PC-3 (cell line): ENCODE measurements at regions not wholly inside any gene's neighbourhood (a gene's known extent, or its start where the extent isn't known, plus 50 kb on each side); places are given as distances from the start of the nearest gene placed in this dataset.

Source experiments
- EZH2 ChIP-seq: fragments of 300-600 bp; sonication (generic); IDR thresholded peaks from one replicate; pipeline ENCODE4 v1.6.1; 2017; ENCODE audit warnings: antibody characterized with exemption, mild to moderate bottlenecking, low read length; ENCODE audit not compliant: unreplicated experiment
- EZH2phosphoT487 ChIP-seq: fragments of 300-600 bp; sonication (generic); IDR thresholded peaks from 2 replicates; pipeline ENCODE4 v1.6.1; 2018; ENCODE audit warnings: mild to moderate bottlenecking, antibody characterized with exemption, low read length, borderline replicate concordance
- TF ChIP-seq, protein P1 (sequence below): fragments of 300-600 bp; sonication (generic); conservative IDR thresholded peaks from 2 replicates; pipeline ENCODE4 v1.5.1; 2017; ENCODE audit warnings: antibody characterized with exemption, low read depth, mild to moderate bottlenecking, low read length

- no peak for TF ChIP-seq EZH2phosphoT487
- TF ChIP-seq, protein P1, sequence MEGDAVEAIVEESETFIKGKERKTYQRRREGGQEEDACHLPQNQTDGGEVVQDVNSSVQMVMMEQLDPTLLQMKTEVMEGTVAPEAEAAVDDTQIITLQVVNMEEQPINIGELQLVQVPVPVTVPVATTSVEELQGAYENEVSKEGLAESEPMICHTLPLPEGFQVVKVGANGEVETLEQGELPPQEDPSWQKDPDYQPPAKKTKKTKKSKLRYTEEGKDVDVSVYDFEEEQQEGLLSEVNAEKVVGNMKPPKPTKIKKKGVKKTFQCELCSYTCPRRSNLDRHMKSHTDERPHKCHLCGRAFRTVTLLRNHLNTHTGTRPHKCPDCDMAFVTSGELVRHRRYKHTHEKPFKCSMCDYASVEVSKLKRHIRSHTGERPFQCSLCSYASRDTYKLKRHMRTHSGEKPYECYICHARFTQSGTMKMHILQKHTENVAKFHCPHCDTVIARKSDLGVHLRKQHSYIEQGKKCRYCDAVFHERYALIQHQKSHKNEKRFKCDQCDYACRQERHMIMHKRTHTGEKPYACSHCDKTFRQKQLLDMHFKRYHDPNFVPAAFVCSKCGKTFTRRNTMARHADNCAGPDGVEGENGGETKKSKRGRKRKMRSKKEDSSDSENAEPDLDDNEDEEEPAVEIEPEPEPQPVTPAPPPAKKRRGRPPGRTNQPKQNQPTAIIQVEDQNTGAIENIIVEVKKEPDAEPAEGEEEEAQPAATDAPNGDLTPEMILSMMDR: no peak
- TF ChIP-seq EZH2: no peak
Observed at GRCh38 chr2:74050151-74050550, 65.4 kb downstream of the TET3 start.
